Nephron progenitor cell (in vitro differentiated cells): ENCODE measurements at regions not wholly inside any gene's neighbourhood (a gene's known extent, or its start where the extent isn't known, plus 50 kb on each side); places are given as distances from the start of the nearest gene placed in this dataset.

Experiments used
- DNase-seq: peaks from one replicate; pipeline ENCODE4 v3.0.0; 2021
- H3K27ac Mint-ChIP-seq: 2 replicates; pipeline ENCODE4 v1.8.0; 2021; ENCODE audit warnings: mild to moderate bottlenecking, moderate library complexity, mixed read lengths
- H3K27me3 Mint-ChIP-seq: 2 replicates; pipeline ENCODE4 v1.8.0; 2021; ENCODE audit warnings: mild to moderate bottlenecking, low read depth, mixed read lengths; ENCODE audit not compliant: poor library complexity
- H3K36me3 Mint-ChIP-seq: 2 replicates; pipeline ENCODE4 v1.8.0; 2021; ENCODE audit warnings: low read depth, mixed read lengths
- H3K4me1 Mint-ChIP-seq: 2 replicates; pipeline ENCODE4 v1.8.0; 2021; ENCODE audit warnings: mixed read lengths
- H3K4me3 Mint-ChIP-seq: 2 replicates; pipeline ENCODE4 v1.8.0; 2021; ENCODE audit warnings: mild to moderate bottlenecking, moderate library complexity, mixed read lengths
- H3K9me3 Mint-ChIP-seq: 2 replicates; pipeline ENCODE4 v1.8.0; 2021; ENCODE audit warnings: mild to moderate bottlenecking, moderate library complexity, mixed read lengths
- TF ChIP-seq, protein P1 (sequence below): fragments of 200-600 bp; sonication (generic); IDR thresholded peaks from 2 replicates; pipeline ENCODE4 v1.5.0; 2021; ENCODE audit warnings: antibody characterized with exemption

DNA sequence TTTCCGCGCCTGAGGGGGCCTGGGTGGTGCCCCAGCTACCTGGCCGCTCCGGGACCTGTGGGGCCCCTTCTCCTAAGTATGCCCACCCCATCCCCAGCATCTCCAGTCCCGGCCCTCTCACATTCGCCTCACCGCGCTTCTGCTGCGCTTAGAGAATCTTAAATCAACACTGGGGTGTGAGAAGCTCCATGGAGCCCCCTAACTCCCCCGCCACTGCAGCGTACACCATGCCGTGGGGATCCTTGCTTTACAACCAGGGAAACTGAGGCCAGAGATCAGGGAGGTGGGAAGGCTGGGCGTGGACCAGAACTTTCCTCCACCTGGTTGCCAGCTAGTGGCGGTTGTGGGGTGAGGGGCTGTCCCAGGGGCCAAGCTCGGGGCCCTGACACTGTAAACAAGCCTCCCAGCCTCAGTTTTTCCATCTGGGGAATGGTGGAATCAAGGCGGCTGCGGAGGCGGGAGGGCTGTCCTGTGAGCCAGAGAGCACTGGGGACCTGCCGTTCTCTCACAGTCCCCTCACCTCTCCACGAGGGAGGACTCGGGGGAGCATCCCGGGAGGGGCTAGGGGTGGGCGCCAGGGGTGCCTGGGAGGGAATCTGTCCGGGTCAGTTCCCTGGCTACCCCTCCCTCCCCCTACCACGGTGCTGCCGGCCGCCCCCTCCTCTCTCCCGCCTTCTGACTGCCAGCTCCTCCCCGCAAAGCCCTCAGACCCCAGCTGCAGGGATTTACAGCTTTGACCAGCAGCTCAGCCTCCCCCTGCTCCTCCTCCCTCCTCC is 161.2 kb downstream of the C9orf50 start:
- Mint-ChIP-seq H3K27me3 (peaks cover 8% of the 10 kb centered on the region), H3K36me3 (no peaks in the 10 kb centered on the region), H3K9me3 (no peaks in the 10 kb centered on the region), H3K4me3 (no peak overlapping the region), H3K27ac (no peak overlapping the region), H3K4me1 (peaks cover 71% of the 10 kb centered on the region)
- DNase-seq = no peak
- TF ChIP-seq, protein P1, sequence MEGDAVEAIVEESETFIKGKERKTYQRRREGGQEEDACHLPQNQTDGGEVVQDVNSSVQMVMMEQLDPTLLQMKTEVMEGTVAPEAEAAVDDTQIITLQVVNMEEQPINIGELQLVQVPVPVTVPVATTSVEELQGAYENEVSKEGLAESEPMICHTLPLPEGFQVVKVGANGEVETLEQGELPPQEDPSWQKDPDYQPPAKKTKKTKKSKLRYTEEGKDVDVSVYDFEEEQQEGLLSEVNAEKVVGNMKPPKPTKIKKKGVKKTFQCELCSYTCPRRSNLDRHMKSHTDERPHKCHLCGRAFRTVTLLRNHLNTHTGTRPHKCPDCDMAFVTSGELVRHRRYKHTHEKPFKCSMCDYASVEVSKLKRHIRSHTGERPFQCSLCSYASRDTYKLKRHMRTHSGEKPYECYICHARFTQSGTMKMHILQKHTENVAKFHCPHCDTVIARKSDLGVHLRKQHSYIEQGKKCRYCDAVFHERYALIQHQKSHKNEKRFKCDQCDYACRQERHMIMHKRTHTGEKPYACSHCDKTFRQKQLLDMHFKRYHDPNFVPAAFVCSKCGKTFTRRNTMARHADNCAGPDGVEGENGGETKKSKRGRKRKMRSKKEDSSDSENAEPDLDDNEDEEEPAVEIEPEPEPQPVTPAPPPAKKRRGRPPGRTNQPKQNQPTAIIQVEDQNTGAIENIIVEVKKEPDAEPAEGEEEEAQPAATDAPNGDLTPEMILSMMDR = no peak

GRCh38 chr9:129458663-129459546 is 162.0 kb downstream of the C9orf50 start:
- peaks cover 6% of the 10 kb centered on the region for H3K27me3 Mint-ChIP-seq
- no peaks in the 10 kb centered on the region for H3K36me3 Mint-ChIP-seq
- peaks cover 65% of the 10 kb centered on the region for H3K4me1 Mint-ChIP-seq
- H3K9me3 Mint-ChIP-seq = no peaks in the 10 kb centered on the region
- TF ChIP-seq, protein P1 = no peak
- H3K27ac Mint-ChIP-seq = peak overlapping the region; percentile 81
- no peak overlapping the region for H3K4me3 Mint-ChIP-seq
- DNase-seq = peak; percentile 52

GRCh38 chr9:129458155-129458661 is 162.7 kb downstream of the C9orf50 start:
- H3K36me3 Mint-ChIP-seq = no peaks in the 10 kb centered on the region
- H3K9me3 Mint-ChIP-seq = no peaks in the 10 kb centered on the region
- peaks cover 5% of the 10 kb centered on the region for H3K27me3 Mint-ChIP-seq
- H3K4me3 Mint-ChIP-seq = no peak overlapping the region
- no peak for DNase-seq
- peaks cover 58% of the 10 kb centered on the region for H3K4me1 Mint-ChIP-seq
- peak overlapping the region; percentile 81 for H3K27ac Mint-ChIP-seq
- TF ChIP-seq, protein P1 = no peak

- TF ChIP-seq, protein P1 = no peak
- Mint-ChIP-seq H3K27ac (no peak overlapping the region), H3K4me3 (no peak overlapping the region), H3K27me3 (peaks cover 5% of the 10 kb centered on the region), H3K4me1 (peaks cover 56% of the 10 kb centered on the region), H3K9me3 (no peaks in the 10 kb centered on the region), H3K36me3 (no peaks in the 10 kb centered on the region)
- no peak for DNase-seq
Observed at GRCh38 chr9:129457325-129457779, 163.5 kb downstream of the C9orf50 start.

DNA sequence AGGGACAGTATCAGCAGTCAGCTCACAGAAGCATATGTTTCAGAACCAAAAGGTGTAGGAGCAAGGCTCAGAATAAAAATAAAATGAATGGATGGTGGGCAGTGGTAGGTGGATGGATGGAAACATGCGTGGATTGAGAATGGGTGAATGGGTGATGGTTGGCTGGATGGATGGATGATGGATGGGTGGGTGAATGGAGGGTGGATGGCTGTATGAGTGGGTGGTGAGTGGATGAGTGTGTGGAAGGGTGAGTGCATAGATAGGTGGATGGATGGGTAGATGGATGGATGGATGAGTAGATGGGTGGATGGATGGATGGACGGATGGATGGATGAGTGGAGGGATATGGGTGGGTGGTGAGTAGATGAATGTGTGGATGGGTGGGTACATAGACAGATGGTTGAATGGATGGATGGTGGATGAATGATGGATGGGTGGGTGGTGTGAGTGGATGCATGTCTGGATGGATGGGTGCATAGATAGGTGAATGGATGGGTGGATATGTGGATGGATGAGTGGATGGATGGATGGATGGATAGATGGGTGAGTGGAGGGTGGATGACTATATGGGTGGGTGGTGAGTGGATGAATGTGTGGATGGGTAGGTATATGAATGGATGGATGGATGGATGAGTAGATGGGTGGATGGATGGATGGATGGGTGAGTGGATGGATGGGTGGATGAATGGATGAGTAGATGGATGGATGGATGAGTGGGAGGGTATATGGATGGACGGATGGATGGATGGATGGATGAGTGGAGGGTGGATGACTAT is 164.2 kb downstream of the C9orf50 start:
- H3K27ac Mint-ChIP-seq = no peak overlapping the region
- no peaks in the 10 kb centered on the region for H3K9me3 Mint-ChIP-seq
- H3K36me3 Mint-ChIP-seq = no peaks in the 10 kb centered on the region
- no peak overlapping the region for H3K4me3 Mint-ChIP-seq
- TF ChIP-seq, protein P1 = no peak
- H3K4me1 Mint-ChIP-seq = peaks cover 57% of the 10 kb centered on the region
- no peak for DNase-seq
- peaks cover 5% of the 10 kb centered on the region for H3K27me3 Mint-ChIP-seq
